SK-N-SH (cell line): ENCODE measurements at regions not wholly inside any gene's neighbourhood (a gene's known extent, or its start where the extent isn't known, plus 50 kb on each side); places are given as distances from the start of the nearest gene placed in this dataset.

ENCODE experiments used
- CTCF ChIA-PET: fragments of 300-600, 350-600 bp; formaldehyde crosslinking; extraction: SDS; loops from one replicate; lab custom pipeline; 2021; lab: Yijun Ruan, JAX
- POLR2A ChIA-PET: fragments of 350-600 bp; sonication (Branson Sonifier 250); formaldehyde crosslinking; extraction: SDS; loops from one replicate; lab custom pipeline; 2020; ENCODE audit warnings: antibody characterized with exemption, inconsistent platforms; lab: Yijun Ruan, JAX
- DNase-seq: peaks from one replicate; pipeline ENCODE4 v3.0.0; 2012
- H2AFZ ChIP-seq: fragments of 200-600 bp; sonication (generic); 2 replicates; pipeline ENCODE4 v1.8.1; 2016; ENCODE audit warnings: antibody characterized with exemption, mild to moderate bottlenecking, low read depth
- H3F3A ChIP-seq: fragments of 200-600 bp; sonication (generic); replicated peaks from 2 replicates; pipeline ENCODE3; 2016; ENCODE audit warnings: antibody characterized with exemption, mild to moderate bottlenecking; ENCODE audit not compliant: insufficient read depth
- H3K27ac ChIP-seq, 2 experiments: fragments of 200-500 bp in 1 of 2; fragments of 200-600 bp in 1 of 2; sonication (Bioruptor generic) in 1 of 2; sonication (generic), shearing (Covaris generic) in 1 of 2; 2 replicates each; pipeline versions ENCODE4 v1.5.1 to v1.6.1; 2014 to 2016; ENCODE audit warnings: low read depth in 2 of 2, inconsistent platforms in 1 of 2, low read length in 1 of 2, mild to moderate bottlenecking in 1 of 2, mixed read lengths in 1 of 2
- H3K27me3 ChIP-seq: fragments of 200-600 bp; sonication (generic), shearing (Covaris generic); 2 replicates; pipeline ENCODE4 v1.6.1; 2016; ENCODE audit warnings: mixed run types; ENCODE audit not compliant: insufficient read depth
- H3K36me3 ChIP-seq, 2 experiments: fragments of 200-500 bp in 1 of 2; fragments of 200-600 bp in 1 of 2; sonication (Bioruptor generic) in 1 of 2; sonication (generic) in 1 of 2; replicated peaks in 1 of 2; 2 replicates each; pipeline versions ENCODE3 to v1.5.1; 2014 to 2016; ENCODE audit warnings: low read length in 1 of 2, mild to moderate bottlenecking in 1 of 2; ENCODE audit not compliant: insufficient read depth in 2 of 2, control insufficient read depth in 1 of 2
- H3K4me1 ChIP-seq, 2 experiments: fragments of 200-500 bp in 1 of 2; fragments of 200-600 bp in 1 of 2; sonication (Bioruptor generic) in 1 of 2; sonication (generic), shearing (Covaris generic) in 1 of 2; 2 replicates each; pipeline versions ENCODE4 v1.5.1 to v1.6.1; 2014 to 2016; ENCODE audit warnings: low read depth in 1 of 2, low read length in 1 of 2, mixed run types in 1 of 2; ENCODE audit not compliant: insufficient read depth in 2 of 2, control insufficient read depth in 1 of 2
- H3K4me2 ChIP-seq: fragments of 200-600 bp; sonication (generic), shearing (Covaris generic); 2 replicates; pipeline ENCODE4 v1.6.1; 2017; ENCODE audit warnings: mixed run types
- H3K4me3 ChIP-seq, 2 experiments: fragments of 200-500 bp in 1 of 2; fragments of 200-600 bp in 1 of 2; sonication (Bioruptor generic) in 1 of 2; sonication (generic), shearing (Covaris generic) in 1 of 2; 2 replicates each; pipeline versions ENCODE4 v1.5.1 to v1.8.1; 2014 to 2016; ENCODE audit warnings: low read depth in 2 of 2, inconsistent platforms in 1 of 2, low read length in 1 of 2, mild to moderate bottlenecking in 1 of 2, mixed read lengths in 1 of 2, moderate library complexity in 1 of 2
- H3K79me2 ChIP-seq: fragments of 200-600 bp; sonication (generic); 2 replicates; pipeline ENCODE4 v1.8.1; 2017; ENCODE audit warnings: mild to moderate bottlenecking; ENCODE audit not compliant: insufficient read depth
- H3K9ac ChIP-seq: fragments of 200-600 bp; sonication (generic); 2 replicates; pipeline ENCODE4 v1.6.1; 2017; ENCODE audit warnings: mixed run types
- H3K9me2 ChIP-seq: fragments of 200-600 bp; sonication (generic); 2 replicates; pipeline ENCODE4 v1.6.1; 2017; ENCODE audit warnings: mixed run types
- H3K9me3 ChIP-seq: fragments of 200-600 bp; sonication (generic); 2 replicates; pipeline ENCODE4 v1.6.1; 2017; ENCODE audit warnings: mixed run types, mild to moderate bottlenecking, moderate library complexity
- H4K20me1 ChIP-seq: fragments of 200-600 bp; sonication (generic); 2 replicates; pipeline ENCODE4 v1.6.1; 2017; ENCODE audit warnings: mild to moderate bottlenecking, mixed run types; ENCODE audit not compliant: insufficient read depth
- FOXM1 ChIP-seq: IDR thresholded peaks from 2 replicates; pipeline ENCODE4 v1.4.0; 2012; ENCODE audit warnings: low read depth, mild to moderate bottlenecking
- GABPA ChIP-seq: IDR thresholded peaks from 2 replicates; pipeline ENCODE4 v1.4.0; 2012; ENCODE audit warnings: low read depth, mild to moderate bottlenecking
- GATA2 ChIP-seq: sonication (generic); formaldehyde crosslinking; IDR thresholded peaks from 2 replicates; pipeline ENCODE4 v1.5.0; 2020; ENCODE audit warnings: mild to moderate bottlenecking, missing genetic modification reagents
- JUND ChIP-seq: IDR thresholded peaks from 2 replicates; pipeline ENCODE4 v1.4.0; 2012
- POLR2AphosphoS5 ChIP-seq: IDR thresholded peaks from 2 replicates; pipeline ENCODE4 v1.6.1; 2012; ENCODE audit warnings: low read depth, low read length
- RCOR1 ChIP-seq: fragments of 150-350 bp; IDR thresholded peaks from 2 replicates; pipeline ENCODE4 v1.6.1; 2017; ENCODE audit warnings: antibody characterized with exemption, low read length
- SMC3 ChIP-seq: IDR thresholded peaks from 2 replicates; pipeline ENCODE4 v1.6.1; 2012; ENCODE audit warnings: low read depth, low read length, improper control_type of control experiment
- TAF1 ChIP-seq: IDR thresholded peaks from 2 replicates; pipeline ENCODE4 v1.6.1; 2012; ENCODE audit warnings: low read depth, mild to moderate bottlenecking, low read length, moderate library complexity, borderline replicate concordance
- TCF12 ChIP-seq: IDR thresholded peaks from 2 replicates; pipeline ENCODE4 v1.4.0; 2012
- WGBS: methylation state at CpG from one replicate; pipeline ENCODE4 v1.1.6; 2017; ENCODE audit warnings: low lambda C conversion rate; 5-methylcytosine and 5-hydroxymethylcytosine counted together
- TF ChIP-seq, protein P1 (sequence below): fragments of 150-350 bp; IDR thresholded peaks from 2 replicates; pipeline ENCODE4 v1.6.1; 2017; ENCODE audit warnings: antibody characterized with exemption, low read length, low read depth, borderline replicate concordance
- TF ChIP-seq, protein P2 (sequence below): IDR thresholded peaks from 2 replicates; pipeline ENCODE4 v1.6.1; 2012; ENCODE audit warnings: mild to moderate bottlenecking, low read depth, low read length, moderate library complexity
- TF ChIP-seq, protein P3 (sequence below): IDR thresholded peaks from 2 replicates; pipeline ENCODE4; 2012
- TF ChIP-seq, protein P4 (sequence below): IDR thresholded peaks from 2 replicates; pipeline ENCODE4 v1.4.0; 2012; ENCODE audit warnings: low read depth

DNA sequence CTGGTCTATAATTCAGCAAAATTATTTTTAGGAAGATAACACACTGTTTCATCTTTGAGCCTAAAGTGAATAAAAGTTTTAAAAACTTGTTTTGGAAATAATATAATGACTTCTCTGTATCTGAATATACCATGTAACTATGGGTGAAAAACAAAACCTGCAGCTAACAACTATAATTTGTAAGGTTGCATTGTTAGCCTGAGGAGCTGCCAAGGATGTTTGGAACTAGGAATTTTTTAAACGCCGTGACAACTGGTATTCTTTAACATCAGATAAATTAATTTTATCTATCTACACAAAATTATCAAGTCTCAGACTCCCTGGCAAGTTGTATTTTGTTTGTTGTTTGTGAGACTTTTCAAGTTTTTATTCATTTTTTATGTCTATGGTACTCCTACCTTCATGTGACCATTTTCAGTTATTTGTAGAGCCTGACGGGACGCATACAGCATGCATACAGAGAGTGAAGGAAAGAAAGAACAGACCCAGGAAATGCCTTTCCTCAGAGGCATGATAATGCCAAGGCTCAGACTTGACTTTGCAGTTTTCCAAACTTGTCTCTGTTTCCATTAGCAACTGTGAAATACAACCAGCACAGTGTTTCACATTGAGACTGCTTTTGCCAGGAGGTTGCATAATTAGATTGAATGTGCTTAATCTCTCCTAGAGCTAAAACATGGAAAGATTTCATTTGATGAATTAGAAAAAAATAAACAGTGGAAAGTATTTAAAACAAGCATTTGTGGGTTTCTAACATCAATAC is 60.8 kb upstream of the ARHGEF26 start:
- TF ChIP-seq, protein P1, sequence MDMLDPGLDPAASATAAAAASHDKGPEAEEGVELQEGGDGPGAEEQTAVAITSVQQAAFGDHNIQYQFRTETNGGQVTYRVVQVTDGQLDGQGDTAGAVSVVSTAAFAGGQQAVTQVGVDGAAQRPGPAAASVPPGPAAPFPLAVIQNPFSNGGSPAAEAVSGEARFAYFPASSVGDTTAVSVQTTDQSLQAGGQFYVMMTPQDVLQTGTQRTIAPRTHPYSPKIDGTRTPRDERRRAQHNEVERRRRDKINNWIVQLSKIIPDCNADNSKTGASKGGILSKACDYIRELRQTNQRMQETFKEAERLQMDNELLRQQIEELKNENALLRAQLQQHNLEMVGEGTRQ = no peak
- TF ChIP-seq TAF1 = no peak
- TF ChIP-seq RCOR1 = no peak
- TF ChIP-seq JUND = no peak
- no peak for TF ChIP-seq POLR2AphosphoS5
- TF ChIP-seq GABPA = no peak
- TF ChIP-seq, protein P2, sequence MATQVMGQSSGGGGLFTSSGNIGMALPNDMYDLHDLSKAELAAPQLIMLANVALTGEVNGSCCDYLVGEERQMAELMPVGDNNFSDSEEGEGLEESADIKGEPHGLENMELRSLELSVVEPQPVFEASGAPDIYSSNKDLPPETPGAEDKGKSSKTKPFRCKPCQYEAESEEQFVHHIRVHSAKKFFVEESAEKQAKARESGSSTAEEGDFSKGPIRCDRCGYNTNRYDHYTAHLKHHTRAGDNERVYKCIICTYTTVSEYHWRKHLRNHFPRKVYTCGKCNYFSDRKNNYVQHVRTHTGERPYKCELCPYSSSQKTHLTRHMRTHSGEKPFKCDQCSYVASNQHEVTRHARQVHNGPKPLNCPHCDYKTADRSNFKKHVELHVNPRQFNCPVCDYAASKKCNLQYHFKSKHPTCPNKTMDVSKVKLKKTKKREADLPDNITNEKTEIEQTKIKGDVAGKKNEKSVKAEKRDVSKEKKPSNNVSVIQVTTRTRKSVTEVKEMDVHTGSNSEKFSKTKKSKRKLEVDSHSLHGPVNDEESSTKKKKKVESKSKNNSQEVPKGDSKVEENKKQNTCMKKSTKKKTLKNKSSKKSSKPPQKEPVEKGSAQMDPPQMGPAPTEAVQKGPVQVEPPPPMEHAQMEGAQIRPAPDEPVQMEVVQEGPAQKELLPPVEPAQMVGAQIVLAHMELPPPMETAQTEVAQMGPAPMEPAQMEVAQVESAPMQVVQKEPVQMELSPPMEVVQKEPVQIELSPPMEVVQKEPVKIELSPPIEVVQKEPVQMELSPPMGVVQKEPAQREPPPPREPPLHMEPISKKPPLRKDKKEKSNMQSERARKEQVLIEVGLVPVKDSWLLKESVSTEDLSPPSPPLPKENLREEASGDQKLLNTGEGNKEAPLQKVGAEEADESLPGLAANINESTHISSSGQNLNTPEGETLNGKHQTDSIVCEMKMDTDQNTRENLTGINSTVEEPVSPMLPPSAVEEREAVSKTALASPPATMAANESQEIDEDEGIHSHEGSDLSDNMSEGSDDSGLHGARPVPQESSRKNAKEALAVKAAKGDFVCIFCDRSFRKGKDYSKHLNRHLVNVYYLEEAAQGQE = no peak
- no peak for TF ChIP-seq TCF12
- TF ChIP-seq FOXM1 = no peak
- TF ChIP-seq GATA2 (CRISPR knock-in tag) = no peak
- TF ChIP-seq, protein P3, sequence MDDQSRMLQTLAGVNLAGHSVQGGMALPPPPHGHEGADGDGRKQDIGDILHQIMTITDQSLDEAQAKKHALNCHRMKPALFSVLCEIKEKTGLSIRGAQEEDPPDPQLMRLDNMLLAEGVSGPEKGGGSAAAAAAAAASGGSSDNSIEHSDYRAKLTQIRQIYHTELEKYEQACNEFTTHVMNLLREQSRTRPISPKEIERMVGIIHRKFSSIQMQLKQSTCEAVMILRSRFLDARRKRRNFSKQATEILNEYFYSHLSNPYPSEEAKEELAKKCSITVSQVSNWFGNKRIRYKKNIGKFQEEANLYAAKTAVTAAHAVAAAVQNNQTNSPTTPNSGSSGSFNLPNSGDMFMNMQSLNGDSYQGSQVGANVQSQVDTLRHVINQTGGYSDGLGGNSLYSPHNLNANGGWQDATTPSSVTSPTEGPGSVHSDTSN = no peak
- TF ChIP-seq, protein P4, sequence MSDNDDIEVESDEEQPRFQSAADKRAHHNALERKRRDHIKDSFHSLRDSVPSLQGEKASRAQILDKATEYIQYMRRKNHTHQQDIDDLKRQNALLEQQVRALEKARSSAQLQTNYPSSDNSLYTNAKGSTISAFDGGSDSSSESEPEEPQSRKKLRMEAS = no peak
- TF ChIP-seq SMC3 = no peak
- H3K36me3 ChIP-seq = no peaks in the 10 kb centered on the region

More for the DNA sequence above, 60.8 kb upstream of the ARHGEF26 start:
- WGBS = 52% methylated on average over 4 of the region's 4 CpGs
- Histone ChIP-seq H3K9me3 (no peaks in the 10 kb centered on the region), H3K9ac (no peak overlapping the region), H3K9me2 (no peaks in the 10 kb centered on the region), H3F3A (no peaks in the 10 kb centered on the region), H3K4me3 (no peak overlapping the region), H4K20me1 (no peaks in the 10 kb centered on the region), H2AFZ (peak overlapping the region; percentile 67; the same call in 1 of the 2 replicates), H3K79me2 (no peaks in the 10 kb centered on the region), H3K4me1 (peaks cover 0 to 4% of the 10 kb centered on the region in 2 experiments; a peak in 2 of 4 replicates), H3K4me2 (no peak overlapping the region), H3K27me3 (no peaks in the 10 kb centered on the region), H3K27ac (peak overlapping the region in 1 of 2 experiments; percentile 23; a peak in 1 of 4 replicates)
- DNase-seq = no peak
- POLR2A ChIA-PET = no interaction called here
- CTCF ChIA-PET = interaction anchor here (0.8 to 1.0 kb wide), 2 partner anchors 17 to 19 kb away, joined by 3 read pairs; no protein-coding TSS in a partner anchor
